ENCODE measurements at regions not wholly inside any gene's neighbourhood (a gene's known extent, or its start where the extent isn't known, plus 50 kb on each side); places are given as distances from the start of the nearest gene placed in this dataset.
"Not testable (repeated sequence)": the region's sequence is repeated elsewhere in the genome, so short reads cannot be mapped to it uniquely, and the experiment has no call there.

- H3K9me3 ChIP-seq; ATAC-seq; H3K4me1 ChIP-seq; FAIRE-seq; H3K4me3 ChIP-seq; H3K27ac ChIP-seq; H3K4me2 ChIP-seq; DNase-seq (ENCODE audit: low read depth in 1 of 2, low spot score in 1 of 2); POLR2A ChIA-PET; CTCF ChIA-PET: not testable (repeated sequence)
- 0% methylated on average over 2 of the region's 2 CpGs for WGBS (ENCODE audit: missing lambda C conversion rate)
Observed at GRCh38 chr6:68122975-68123374, 512.1 kb upstream of the ADGRB3 start.

DNA sequence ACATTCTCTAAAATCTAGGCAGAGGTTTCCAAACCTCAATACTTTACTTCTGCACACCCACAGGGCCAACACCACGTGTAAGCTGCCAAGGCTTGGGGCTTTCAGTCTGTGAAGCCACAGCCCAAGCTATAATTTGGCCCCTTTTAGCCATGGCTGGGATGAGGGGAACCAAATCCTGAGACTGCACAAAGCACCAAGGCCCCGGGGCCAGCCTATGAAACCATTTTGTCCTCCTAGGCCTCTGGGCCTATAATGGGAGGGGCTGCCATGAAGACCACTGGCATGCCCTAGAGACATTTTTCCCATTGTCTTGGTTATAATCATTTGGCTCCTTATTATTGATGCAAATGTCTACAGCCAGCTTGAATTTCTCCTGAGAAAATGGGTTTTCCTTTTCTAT, 513.0 kb upstream of the ADGRB3 start:
- Histone ChIP-seq H3K9me3 (no peaks in the 10 kb centered on the region), H3K4me1 (no peaks in the 10 kb centered on the region), H3K27ac (no peak overlapping the region), H3K4me2 (no peak overlapping the region), H3K4me3 (no peak overlapping the region)
- WGBS (ENCODE audit: missing lambda C conversion rate) = 0% methylated on average over 1 of the region's 2 CpGs
- FAIRE-seq (no peak), ATAC-seq (no peak), DNase-seq (ENCODE audit: low read depth in 1 of 2, low spot score in 1 of 2) (no peak)
- CTCF ChIA-PET = no interaction called here
- POLR2A ChIA-PET = no interaction called here
- TF ChIP-seq ZFP36 (IDR thresholded peaks at IDR 0.05; ENCODE audit: borderline replicate concordance, partially characterized antibody) (peak; percentile 49), EP300 (IDR thresholded peaks at IDR 0.05) (no peak)

DNA sequence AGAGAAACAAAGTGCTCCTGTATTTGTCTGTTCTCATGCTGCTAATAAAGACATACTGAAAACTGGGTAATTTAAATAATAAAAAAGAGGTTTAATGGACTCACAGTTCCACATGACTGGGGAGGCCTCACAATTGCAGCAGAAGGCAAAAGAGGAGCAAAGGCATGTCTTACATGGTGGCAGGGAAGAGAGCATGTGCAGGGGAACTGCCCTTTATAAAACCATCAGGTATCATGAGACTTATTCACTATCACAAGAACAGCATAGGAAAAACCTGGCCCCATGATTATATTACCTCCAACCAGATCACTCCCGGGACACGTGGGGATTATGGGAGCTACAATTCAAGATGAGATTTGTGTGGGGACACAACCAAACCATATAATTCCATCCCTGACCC, 514.1 kb upstream of the ADGRB3 start:
- H3K4me1 ChIP-seq; DNase-seq (ENCODE audit: low read depth in 1 of 2, low spot score in 1 of 2); CTCF ChIA-PET; FAIRE-seq; H3K4me2 ChIP-seq; POLR2A ChIA-PET; H3K4me3 ChIP-seq; H3K9me3 ChIP-seq; ATAC-seq; H3K27ac ChIP-seq: not testable (repeated sequence)
- 25% methylated on average over 2 of the region's 2 CpGs for WGBS (ENCODE audit: missing lambda C conversion rate)

DNA sequence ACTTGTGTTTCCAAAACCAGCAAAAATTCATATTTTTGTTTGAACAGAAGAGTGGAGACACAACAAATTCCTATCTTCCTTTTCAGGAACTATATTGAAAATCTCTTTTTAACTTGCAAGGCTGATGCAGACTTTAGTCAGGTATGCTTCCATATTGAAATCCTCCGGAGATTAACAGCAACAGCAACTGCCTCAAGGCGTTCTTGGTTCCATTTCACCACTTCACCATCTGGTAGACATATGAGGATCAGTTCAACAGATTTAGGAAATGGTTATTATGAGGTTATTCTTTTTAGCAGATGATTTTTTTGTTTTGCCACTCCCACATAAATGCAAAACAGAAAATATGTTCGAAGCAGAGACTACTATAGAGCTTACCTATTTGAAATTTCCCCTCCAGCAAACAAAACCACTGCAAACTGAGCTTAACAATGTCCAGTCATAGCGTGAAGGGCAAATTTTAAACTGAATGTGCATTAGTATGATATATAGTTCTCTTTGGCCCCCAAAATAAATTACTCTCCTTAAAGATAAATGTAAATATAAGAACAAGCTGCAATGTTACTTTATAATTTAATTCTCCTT, 520.5 kb upstream of the ADGRB3 start:
- ChIA-PET POLR2A (no interaction called here), CTCF (no interaction called here)
- FAIRE-seq (no peak), DNase-seq (ENCODE audit: low read depth in 1 of 2, low spot score in 1 of 2) (no peak), ATAC-seq (no peak)
- TF ChIP-seq PHF8 (IDR thresholded peaks at IDR 0.05; ENCODE audit: borderline replicate concordance, low read depth) (no peak), CHD2 (IDR thresholded peaks at IDR 0.05; ENCODE audit: low read length, partially characterized antibody) (no peak), SMC3 (IDR thresholded peaks at IDR 0.05) (no peak), GATA3 (IDR thresholded peaks at IDR 0.05; ENCODE audit: borderline replicate concordance) (no peak), MAFK (IDR thresholded peaks at IDR 0.05; ENCODE audit: partially characterized antibody) (no peak), RFX5 (IDR thresholded peaks at IDR 0.05) (no peak), TFCP2L1 (CRISPR knock-in tag; IDR thresholded peaks at IDR 0.05) (no peak), JUN (IDR thresholded peaks at IDR 0.05) (no peak), NPAS2 (CRISPR knock-in tag; IDR thresholded peaks at IDR 0.05; ENCODE audit: borderline replicate concordance) (no peak), ESRRA (IDR thresholded peaks at IDR 0.05; ENCODE audit: borderline replicate concordance, low read length) (no peak)
- TF ChIP-seq, protein P1, sequence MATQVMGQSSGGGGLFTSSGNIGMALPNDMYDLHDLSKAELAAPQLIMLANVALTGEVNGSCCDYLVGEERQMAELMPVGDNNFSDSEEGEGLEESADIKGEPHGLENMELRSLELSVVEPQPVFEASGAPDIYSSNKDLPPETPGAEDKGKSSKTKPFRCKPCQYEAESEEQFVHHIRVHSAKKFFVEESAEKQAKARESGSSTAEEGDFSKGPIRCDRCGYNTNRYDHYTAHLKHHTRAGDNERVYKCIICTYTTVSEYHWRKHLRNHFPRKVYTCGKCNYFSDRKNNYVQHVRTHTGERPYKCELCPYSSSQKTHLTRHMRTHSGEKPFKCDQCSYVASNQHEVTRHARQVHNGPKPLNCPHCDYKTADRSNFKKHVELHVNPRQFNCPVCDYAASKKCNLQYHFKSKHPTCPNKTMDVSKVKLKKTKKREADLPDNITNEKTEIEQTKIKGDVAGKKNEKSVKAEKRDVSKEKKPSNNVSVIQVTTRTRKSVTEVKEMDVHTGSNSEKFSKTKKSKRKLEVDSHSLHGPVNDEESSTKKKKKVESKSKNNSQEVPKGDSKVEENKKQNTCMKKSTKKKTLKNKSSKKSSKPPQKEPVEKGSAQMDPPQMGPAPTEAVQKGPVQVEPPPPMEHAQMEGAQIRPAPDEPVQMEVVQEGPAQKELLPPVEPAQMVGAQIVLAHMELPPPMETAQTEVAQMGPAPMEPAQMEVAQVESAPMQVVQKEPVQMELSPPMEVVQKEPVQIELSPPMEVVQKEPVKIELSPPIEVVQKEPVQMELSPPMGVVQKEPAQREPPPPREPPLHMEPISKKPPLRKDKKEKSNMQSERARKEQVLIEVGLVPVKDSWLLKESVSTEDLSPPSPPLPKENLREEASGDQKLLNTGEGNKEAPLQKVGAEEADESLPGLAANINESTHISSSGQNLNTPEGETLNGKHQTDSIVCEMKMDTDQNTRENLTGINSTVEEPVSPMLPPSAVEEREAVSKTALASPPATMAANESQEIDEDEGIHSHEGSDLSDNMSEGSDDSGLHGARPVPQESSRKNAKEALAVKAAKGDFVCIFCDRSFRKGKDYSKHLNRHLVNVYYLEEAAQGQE (IDR thresholded peaks at IDR 0.05) = no peak
- H3K27ac ChIP-seq = no peak overlapping the region
- H3K4me3 ChIP-seq = no peak overlapping the region
- H3K4me1 ChIP-seq = no peaks in the 10 kb centered on the region
- 27% methylated on average over 4 of the region's 4 CpGs for WGBS (ENCODE audit: missing lambda C conversion rate)
- H3K4me2 ChIP-seq = no peak overlapping the region
- no peaks in the 10 kb centered on the region for H3K9me3 ChIP-seq

DNA sequence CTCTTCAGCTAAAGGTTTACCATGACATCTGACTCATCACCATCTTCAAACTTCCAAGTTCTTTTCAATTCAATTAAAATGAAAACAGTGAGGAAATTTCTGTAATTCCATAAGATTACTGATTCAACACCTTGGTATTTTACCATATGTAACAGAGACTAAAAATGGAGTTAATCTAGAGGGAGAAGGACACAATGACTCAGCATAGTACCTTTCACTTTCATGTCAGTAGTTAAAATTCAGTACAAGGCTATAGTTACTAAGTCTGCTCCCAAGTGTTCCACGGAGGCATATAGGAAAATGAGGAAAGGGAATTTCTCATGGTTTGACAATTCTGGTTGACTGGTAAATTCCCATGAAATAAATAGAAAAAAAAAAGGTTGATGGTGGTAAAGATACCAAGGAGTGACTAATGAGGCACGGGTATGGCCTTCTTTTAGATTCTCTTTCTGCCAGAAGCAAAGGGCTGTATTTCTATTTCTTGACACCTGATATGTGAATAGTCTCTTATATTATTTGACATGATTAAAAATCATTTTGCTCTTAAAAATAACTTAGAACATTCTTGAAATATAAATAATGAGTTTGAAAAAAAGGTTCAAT, 526.7 kb upstream of the ADGRB3 start:
- H3K4me2 ChIP-seq = no peak overlapping the region
- FAIRE-seq = no peak
- peak; percentile 13 for TF ChIP-seq MAFK (IDR thresholded peaks at IDR 0.05; ENCODE audit: partially characterized antibody)
- TF ChIP-seq HOXA7 (CRISPR knock-in tag; IDR thresholded peaks at IDR 0.05) = no peak
- ChIA-PET CTCF (no interaction called here), POLR2A (no interaction called here)
- H3K27ac ChIP-seq = no peak overlapping the region
- WGBS (ENCODE audit: missing lambda C conversion rate) = 5% methylated on average over 2 of the region's 2 CpGs
- no peaks in the 10 kb centered on the region for H3K9me3 ChIP-seq
- no peak for ATAC-seq
- no peak overlapping the region for H3K4me3 ChIP-seq
- DNase-seq (ENCODE audit: low read depth in 1 of 2, low spot score in 1 of 2) = peak in 1 of 2 experiments; percentile 1
- H3K4me1 ChIP-seq = no peaks in the 10 kb centered on the region

Measured in A549 (cell line).